ENCODE measurements at regions not wholly inside any gene's neighbourhood (a gene's known extent, or its start where the extent isn't known, plus 50 kb on each side); places are given as distances from the start of the nearest gene placed in this dataset.
"Not testable (repeated sequence)": the region's sequence is repeated elsewhere in the genome, so short reads cannot be mapped to it uniquely, and the experiment has no call there.

GRCh38 chr2:201946746-201947145, 86.9 kb upstream of the FZD7 start:
- DNase-seq, result not testable (repeated sequence)

- no peak for DNase-seq
Measured at GRCh38 chr2:201947287-201947686, 86.4 kb upstream of the FZD7 start.

- DNase-seq, result no peak
Measured at GRCh38 chr2:201949181-201949926, 84.3 kb upstream of the FZD7 start.

GRCh38 chr2:201949927-201950246, 83.8 kb upstream of the FZD7 start:
- no peak for DNase-seq

- no peak for DNase-seq
Measured at GRCh38 chr2:201950606-201951005, 83.0 kb upstream of the FZD7 start.

- DNase-seq, result no peak
Measured at GRCh38 chr2:201952187-201952586, 81.5 kb upstream of the FZD7 start.

GRCh38 chr2:201953396-201953795, 80.3 kb upstream of the FZD7 start:
- no peak for DNase-seq

- DNase-seq, result no peak
Measured at GRCh38 chr2:201953880-201954279, 79.8 kb upstream of the FZD7 start.

GRCh38 chr2:201955231-201955630, 78.4 kb upstream of the FZD7 start:
- DNase-seq, result no peak

- no peak for DNase-seq
Measured at GRCh38 chr2:201955702-201956141, 77.9 kb upstream of the FZD7 start.

- peak; percentile 17 for DNase-seq
Measured at GRCh38 chr2:201956361-201956760, 77.3 kb upstream of the FZD7 start.

GRCh38 chr2:201957091-201957490, 76.6 kb upstream of the FZD7 start:
- DNase-seq, result no peak

- DNase-seq, result no peak
Measured at GRCh38 chr2:201959198-201959597, 74.5 kb upstream of the FZD7 start.

GRCh38 chr2:201959626-201960025, 74.0 kb upstream of the FZD7 start:
- no peak for DNase-seq

- DNase-seq, result peak; percentile 49
Measured at GRCh38 chr2:201960305-201960704, 73.3 kb upstream of the FZD7 start.

- DNase-seq, result no peak
Measured at GRCh38 chr2:201961401-201961800, 72.3 kb upstream of the FZD7 start.

- no peak for DNase-seq
Measured at GRCh38 chr2:201962774-201963562, 70.7 kb upstream of the FZD7 start.

- DNase-seq, result no peak
Measured at GRCh38 chr2:201964011-201964410, 69.6 kb upstream of the FZD7 start.

- DNase-seq, result peak; percentile 30
Measured at GRCh38 chr2:201964631-201965206, 68.9 kb upstream of the FZD7 start.

- no peak for DNase-seq
Measured at GRCh38 chr2:201965550-201965949, 68.1 kb upstream of the FZD7 start.

- peak; percentile 93 for DNase-seq
Measured at GRCh38 chr2:201966691-201967438, 66.8 kb upstream of the FZD7 start.

- DNase-seq, result no peak
Measured at GRCh38 chr2:201968050-201968449, 65.6 kb upstream of the FZD7 start.

- DNase-seq, result no peak
Measured at GRCh38 chr2:201968476-201968875, 65.2 kb upstream of the FZD7 start.

Measured in NCI-H1694 (cell line).